Mesothelial cell of epicardium (in vitro differentiated cells): ENCODE measurements at regions not wholly inside any gene's neighbourhood (a gene's known extent, or its start where the extent isn't known, plus 50 kb on each side); places are given as distances from the start of the nearest gene placed in this dataset.
"Not testable (repeated sequence)": the region's sequence is repeated elsewhere in the genome, so short reads cannot be mapped to it uniquely, and the experiment has no call there.

Experiments
- DNase-seq, 2 experiments: peaks; one replicate each; pipeline ENCODE4 v3.0.0; 2021; ENCODE audit warnings: low spot score in 2 of 2; ENCODE audit not compliant: unreplicated experiment in 2 of 2
- H3K27ac Mint-ChIP-seq: 2 replicates; pipeline ENCODE4 v1.8.0; 2021; ENCODE audit warnings: mixed read lengths
- H3K27me3 Mint-ChIP-seq: 2 replicates; pipeline ENCODE4 v1.8.0; 2021; ENCODE audit warnings: low read depth, mixed read lengths
- H3K36me3 Mint-ChIP-seq: 2 replicates; pipeline ENCODE4 v1.8.0; 2021; ENCODE audit warnings: mixed read lengths
- H3K4me1 Mint-ChIP-seq: 2 replicates; pipeline ENCODE4 v1.8.0; 2021; ENCODE audit warnings: mixed read lengths
- H3K4me3 Mint-ChIP-seq: 2 replicates; pipeline ENCODE4 v1.8.0; 2021; ENCODE audit warnings: mild to moderate bottlenecking, moderate library complexity, mixed read lengths
- H3K9me3 Mint-ChIP-seq: 2 replicates; pipeline ENCODE4 v1.8.0; 2021; ENCODE audit warnings: mixed read lengths
- CTCF ChIP-seq: fragments of 200-600 bp; sonication (generic); IDR thresholded peaks from one replicate; pipeline ENCODE4 v1.5.0; 2021; ENCODE audit warnings: antibody characterized with exemption; ENCODE audit not compliant: unreplicated experiment

- H3K4me1 Mint-ChIP-seq: no peaks in the 10 kb centered on the region
- peaks cover 13% of the 10 kb centered on the region for H3K9me3 Mint-ChIP-seq
- TF ChIP-seq CTCF: no peak
- no peak overlapping the region for H3K4me3 Mint-ChIP-seq
- H3K36me3 Mint-ChIP-seq: no peaks in the 10 kb centered on the region
- H3K27me3 Mint-ChIP-seq: no peaks in the 10 kb centered on the region
- no peak for DNase-seq
- no peak overlapping the region for H3K27ac Mint-ChIP-seq
Measured at GRCh38 chr2:62391696-62392095, 114.3 kb downstream of the TMEM17 start.

- Mint-ChIP-seq H3K4me1 (peaks cover 16% of the 10 kb centered on the region), H3K9me3 (peaks cover 15% of the 10 kb centered on the region)
- not testable (repeated sequence) for DNase-seq, H3K27me3 Mint-ChIP-seq, H3K4me3 Mint-ChIP-seq, H3K36me3 Mint-ChIP-seq, H3K27ac Mint-ChIP-seq
Measured at GRCh38 chr2:62386378-62386777, 119.6 kb downstream of the TMEM17 start.

DNA sequence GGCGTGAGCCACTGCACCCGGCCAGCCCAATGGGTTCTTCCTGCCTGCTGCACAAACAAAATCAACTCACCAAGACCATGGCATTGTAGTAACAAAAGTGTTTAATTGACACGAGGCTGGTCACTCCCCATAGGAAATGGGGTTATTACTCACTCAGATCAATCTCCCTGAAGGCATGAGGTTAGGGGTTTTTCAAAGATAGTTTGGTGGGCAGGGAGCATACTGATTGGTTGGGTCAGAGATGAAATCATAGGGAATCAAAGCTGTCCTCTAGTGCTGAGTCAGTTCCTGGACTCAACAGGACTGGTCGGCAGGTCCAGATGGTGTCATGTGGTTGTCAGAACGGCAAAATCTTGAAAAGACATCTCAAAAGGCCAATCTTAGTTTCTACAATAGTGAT lies 122.1 kb downstream of the TMEM17 start:
- Mint-ChIP-seq H3K9me3 (peaks cover 15% of the 10 kb centered on the region), H3K36me3 (peaks cover 3% of the 10 kb centered on the region), H3K27ac (peak overlapping the region; percentile 2), H3K27me3 (no peaks in the 10 kb centered on the region), H3K4me1 (peaks cover 17% of the 10 kb centered on the region), H3K4me3 (no peak overlapping the region)
- no peak for TF ChIP-seq CTCF
- no peak for DNase-seq

DNA sequence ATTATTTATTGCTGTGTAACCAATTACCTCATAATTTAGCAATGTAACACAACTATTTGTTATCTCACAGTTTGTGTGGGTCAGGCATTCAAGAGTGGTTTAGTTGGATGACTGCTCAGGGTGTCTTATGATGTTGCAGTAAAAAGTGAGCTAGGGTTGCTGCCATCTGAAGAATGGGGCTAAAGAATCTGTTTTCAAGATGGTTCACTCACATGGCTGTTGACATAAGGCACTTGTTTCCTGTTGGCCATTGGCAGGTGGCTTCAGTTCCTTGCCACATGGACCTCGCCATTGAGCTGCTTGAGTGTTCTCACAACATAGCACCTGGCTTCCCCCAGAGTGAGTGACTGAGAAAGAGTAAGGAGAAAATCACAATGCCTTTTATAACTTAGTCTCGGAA lies 123.2 kb downstream of the TMEM17 start:
- Mint-ChIP-seq H3K4me1 (peaks cover 17% of the 10 kb centered on the region), H3K36me3 (peaks cover 3% of the 10 kb centered on the region), H3K27ac (peak overlapping the region; percentile 90), H3K9me3 (peaks cover 15% of the 10 kb centered on the region), H3K4me3 (no peak overlapping the region), H3K27me3 (no peaks in the 10 kb centered on the region)
- no peak for TF ChIP-seq CTCF
- no peak for DNase-seq

- no peak for DNase-seq
- no peaks in the 10 kb centered on the region for H3K27me3 Mint-ChIP-seq
- TF ChIP-seq CTCF: no peak
- H3K27ac Mint-ChIP-seq: peak overlapping the region; percentile 90
- H3K4me3 Mint-ChIP-seq: no peak overlapping the region
- peaks cover 17% of the 10 kb centered on the region for H3K4me1 Mint-ChIP-seq
- H3K36me3 Mint-ChIP-seq: peaks cover 3% of the 10 kb centered on the region
- peaks cover 15% of the 10 kb centered on the region for H3K9me3 Mint-ChIP-seq
Measured at GRCh38 chr2:62382122-62382521, 123.9 kb downstream of the TMEM17 start.

DNA sequence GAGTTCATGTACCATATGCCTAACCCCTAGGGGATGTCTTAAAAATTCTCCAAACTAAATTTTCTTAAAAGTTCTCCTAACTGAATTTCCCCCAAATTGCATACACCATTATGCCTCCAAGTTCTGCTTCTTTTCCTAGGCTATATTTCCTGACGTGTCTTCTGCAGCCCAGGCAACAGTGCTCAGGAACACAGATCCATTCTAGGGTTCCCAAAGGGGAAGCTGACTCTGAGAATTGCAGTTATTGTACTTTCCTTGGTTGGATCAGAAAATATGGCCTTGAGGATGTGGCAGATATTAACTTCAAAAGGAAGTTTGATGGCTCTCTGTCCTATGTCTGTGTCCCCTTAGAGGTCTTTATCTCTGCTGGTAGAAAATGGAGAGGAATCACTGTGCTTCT lies 124.3 kb downstream of the TMEM17 start:
- Mint-ChIP-seq H3K36me3 (peaks cover 3% of the 10 kb centered on the region), H3K27me3 (no peaks in the 10 kb centered on the region), H3K9me3 (peaks cover 13% of the 10 kb centered on the region), H3K4me3 (no peak overlapping the region), H3K27ac (peak overlapping the region; percentile 90), H3K4me1 (peaks cover 17% of the 10 kb centered on the region)
- no peak for DNase-seq
- TF ChIP-seq CTCF: no peak
